Thyroid gland (tissue), 4 donors: ENCODE measurements at regions not wholly inside any gene's neighbourhood (a gene's known extent, or its start where the extent isn't known, plus 50 kb on each side); places are given as distances from the start of the nearest gene placed in this dataset.

Source experiments
- POLR2A ChIP-seq, 2 donors: fragments of 450-650 bp; IDR thresholded peaks; one replicate each; pipeline ENCODE4 v1.6.1; 2017; ENCODE audit warnings: antibody characterized with exemption in 2 of 2, mild to moderate bottlenecking in 2 of 2, moderate library complexity in 1 of 2
- TF ChIP-seq, protein P1 (sequence below), 6 experiments: fragments of 200-600 bp in 3 of 6; fragments of 450-650 bp in 3 of 6; sonication (generic) in 3 of 6; IDR thresholded peaks; one replicate each; pipeline ENCODE4 v1.5.1; 2016 to 2019; ENCODE audit warnings: antibody characterized with exemption in 6 of 6, mild to moderate bottlenecking in 2 of 6, inconsistent platforms in 1 of 6, moderate library complexity in 1 of 6

DNA sequence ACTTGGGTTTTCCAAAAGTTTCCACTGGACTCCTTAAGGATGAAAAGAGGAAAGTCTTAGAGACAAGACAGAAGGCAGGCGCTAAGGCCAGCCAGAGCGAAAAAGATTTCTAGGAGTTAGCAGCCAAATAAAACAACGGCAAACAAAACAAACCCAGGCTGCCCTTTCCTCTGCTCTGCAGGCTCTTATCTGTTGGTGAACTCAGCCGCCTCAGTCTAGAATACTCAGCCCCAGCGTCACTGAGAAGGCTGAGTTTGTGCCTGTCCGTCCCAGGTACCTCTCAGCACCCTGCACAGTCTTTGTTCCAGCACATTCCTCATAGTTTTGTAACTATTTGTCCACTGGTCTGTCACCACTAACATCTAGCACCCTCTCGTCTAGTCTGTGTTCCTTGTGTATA lies 75.6 kb upstream of the FAM9C start:
- TF ChIP-seq, protein P1, sequence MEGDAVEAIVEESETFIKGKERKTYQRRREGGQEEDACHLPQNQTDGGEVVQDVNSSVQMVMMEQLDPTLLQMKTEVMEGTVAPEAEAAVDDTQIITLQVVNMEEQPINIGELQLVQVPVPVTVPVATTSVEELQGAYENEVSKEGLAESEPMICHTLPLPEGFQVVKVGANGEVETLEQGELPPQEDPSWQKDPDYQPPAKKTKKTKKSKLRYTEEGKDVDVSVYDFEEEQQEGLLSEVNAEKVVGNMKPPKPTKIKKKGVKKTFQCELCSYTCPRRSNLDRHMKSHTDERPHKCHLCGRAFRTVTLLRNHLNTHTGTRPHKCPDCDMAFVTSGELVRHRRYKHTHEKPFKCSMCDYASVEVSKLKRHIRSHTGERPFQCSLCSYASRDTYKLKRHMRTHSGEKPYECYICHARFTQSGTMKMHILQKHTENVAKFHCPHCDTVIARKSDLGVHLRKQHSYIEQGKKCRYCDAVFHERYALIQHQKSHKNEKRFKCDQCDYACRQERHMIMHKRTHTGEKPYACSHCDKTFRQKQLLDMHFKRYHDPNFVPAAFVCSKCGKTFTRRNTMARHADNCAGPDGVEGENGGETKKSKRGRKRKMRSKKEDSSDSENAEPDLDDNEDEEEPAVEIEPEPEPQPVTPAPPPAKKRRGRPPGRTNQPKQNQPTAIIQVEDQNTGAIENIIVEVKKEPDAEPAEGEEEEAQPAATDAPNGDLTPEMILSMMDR (IDR thresholded peaks at IDR 0.05), result no peak
- TF ChIP-seq POLR2A (IDR thresholded peaks at IDR 0.05), result no peak
